ENCODE measurements at regions not wholly inside any gene's neighbourhood (a gene's known extent, or its start where the extent isn't known, plus 50 kb on each side); places are given as distances from the start of the nearest gene placed in this dataset.

- no peak for TF ChIP-seq CTCF (IDR thresholded peaks at IDR 0.05; ENCODE audit: insufficient read depth, low read depth, low read length)
- no peak for TF ChIP-seq EZH2 (IDR thresholded peaks at IDR 0.05; ENCODE audit: insufficient read depth, low read length)
Measured at GRCh38 chr5:4221048-4221447, 625.4 kb downstream of the IRX1 start.
